GM18861 (cell line): ENCODE measurements at regions not wholly inside any gene's neighbourhood (a gene's known extent, or its start where the extent isn't known, plus 50 kb on each side); places are given as distances from the start of the nearest gene placed in this dataset.

ENCODE experiments used
- ATAC-seq: cut with Tn5 transposase; IDR thresholded peaks from one replicate; pipeline ENCODE4 v1.9.1; 2021; ENCODE audit not compliant: unreplicated experiment

- no peak for ATAC-seq
Observed at GRCh38 chr2:831622-832021, 119.0 kb upstream of the SNTG2 start.

- no peak for ATAC-seq
Observed at GRCh38 chr2:831225-831536, 119.5 kb upstream of the SNTG2 start.

- ATAC-seq = no peak
Observed at GRCh38 chr2:830419-831224, 120.0 kb upstream of the SNTG2 start.

GRCh38 chr2:829047-829446, 121.6 kb upstream of the SNTG2 start:
- no peak for ATAC-seq

GRCh38 chr2:824954-825353, 125.7 kb upstream of the SNTG2 start:
- no peak for ATAC-seq

GRCh38 chr2:824524-824923, 126.1 kb upstream of the SNTG2 start:
- no peak for ATAC-seq

GRCh38 chr2:821546-821945, 129.1 kb upstream of the SNTG2 start:
- no peak for ATAC-seq

GRCh38 chr2:819601-820000, 131.0 kb upstream of the SNTG2 start:
- no peak for ATAC-seq

GRCh38 chr2:819121-819520, 131.5 kb upstream of the SNTG2 start:
- no peak for ATAC-seq

GRCh38 chr2:817336-818015, 133.2 kb upstream of the SNTG2 start:
- ATAC-seq = no peak

GRCh38 chr2:816278-816677, 134.4 kb upstream of the SNTG2 start:
- ATAC-seq = no peak

- no peak for ATAC-seq
Observed at GRCh38 chr2:810397-810796, 133.2 kb upstream of the TMEM18 start.

- ATAC-seq = no peak
Observed at GRCh38 chr2:807300-807699, 130.1 kb upstream of the TMEM18 start.

- no peak for ATAC-seq
Observed at GRCh38 chr2:805664-806063, 128.5 kb upstream of the TMEM18 start.

GRCh38 chr2:797993-798392, 120.8 kb upstream of the TMEM18 start:
- ATAC-seq = no peak

- ATAC-seq = no peak
Observed at GRCh38 chr2:797556-797955, 120.3 kb upstream of the TMEM18 start.

GRCh38 chr2:796141-796985, 119.2 kb upstream of the TMEM18 start:
- ATAC-seq = no peak

- ATAC-seq = no peak
Observed at GRCh38 chr2:795531-796041, 118.4 kb upstream of the TMEM18 start.

- ATAC-seq = no peak
Observed at GRCh38 chr2:794554-795241, 117.5 kb upstream of the TMEM18 start.

- no peak for ATAC-seq
Observed at GRCh38 chr2:793236-793635, 116.0 kb upstream of the TMEM18 start.

GRCh38 chr2:792687-793086, 115.5 kb upstream of the TMEM18 start:
- ATAC-seq = no peak
